GM21619 (cell line): ENCODE measurements at regions not wholly inside any gene's neighbourhood (a gene's known extent, or its start where the extent isn't known, plus 50 kb on each side); places are given as distances from the start of the nearest gene placed in this dataset.
"Not testable (repeated sequence)": the region's sequence is repeated elsewhere in the genome, so short reads cannot be mapped to it uniquely, and the experiment has no call there.

Source experiments
- ATAC-seq: cut with Tn5 transposase; IDR thresholded peaks from one replicate; pipeline ENCODE4 v1.9.1; 2021; ENCODE audit not compliant: unreplicated experiment

- no peak for ATAC-seq
Measured at GRCh38 chr3:87796137-87796842, 262.5 kb downstream of the CGGBP1 start.

- no peak for ATAC-seq
Measured at GRCh38 chr3:87795701-87796100, 263.1 kb downstream of the CGGBP1 start.

- no peak for ATAC-seq
Measured at GRCh38 chr3:87793337-87793877, 265.4 kb downstream of the CGGBP1 start.

GRCh38 chr3:87792534-87793336 is 266.1 kb downstream of the CGGBP1 start, which contains the start of gene HTR1F:
Gene HTR1F (plus strand): TSS chr3:87792706.
- no peak for ATAC-seq

GRCh38 chr3:87792198-87792533 is 266.6 kb downstream of the CGGBP1 start:
- ATAC-seq: no peak

GRCh38 chr3:87791248-87792027 is 267.4 kb downstream of the CGGBP1 start:
- no peak for ATAC-seq

- ATAC-seq: not testable (repeated sequence)
Measured at GRCh38 chr3:87789049-87789448, 269.8 kb downstream of the CGGBP1 start.

GRCh38 chr3:87788516-87788915 is 270.3 kb downstream of the CGGBP1 start:
- ATAC-seq: no peak

GRCh38 chr3:87780811-87781210 is 278.0 kb downstream of the CGGBP1 start:
- ATAC-seq: no peak

- no peak for ATAC-seq
Measured at GRCh38 chr3:87778876-87779275, 279.9 kb downstream of the CGGBP1 start.

GRCh38 chr3:87771337-87772192 is 287.2 kb downstream of the CGGBP1 start:
- peak; percentile 96 for ATAC-seq

GRCh38 chr3:87766721-87767120 is 292.1 kb downstream of the CGGBP1 start:
- no peak for ATAC-seq

GRCh38 chr3:87765256-87765655 is 293.5 kb downstream of the CGGBP1 start:
- no peak for ATAC-seq

- no peak for ATAC-seq
Measured at GRCh38 chr3:87761795-87762194, 297.0 kb downstream of the CGGBP1 start.

GRCh38 chr3:87761341-87761740 is 297.5 kb downstream of the CGGBP1 start:
- ATAC-seq: no peak

- ATAC-seq: no peak
Measured at GRCh38 chr3:87756616-87757015, 302.2 kb downstream of the CGGBP1 start.

- ATAC-seq: no peak
Measured at GRCh38 chr3:87755852-87756251, 303.0 kb downstream of the CGGBP1 start.

GRCh38 chr3:87742250-87742649 is 316.6 kb downstream of the CGGBP1 start:
- ATAC-seq: no peak

- not testable (repeated sequence) for ATAC-seq
Measured at GRCh38 chr3:87740894-87741293, 317.9 kb downstream of the CGGBP1 start.

- ATAC-seq: not testable (repeated sequence)
Measured at GRCh38 chr3:87737817-87738216, 321.0 kb downstream of the CGGBP1 start.
